Fibroblast of skin of left biceps (primary cell): ENCODE measurements at regions not wholly inside any gene's neighbourhood (a gene's known extent, or its start where the extent isn't known, plus 50 kb on each side); places are given as distances from the start of the nearest gene placed in this dataset.

Experiments
- DNase-seq, 2 experiments: peaks; one replicate each; pipeline ENCODE4 v3.0.0-alpha.2; 2013; ENCODE audit warnings: low read depth in 2 of 2

- no peak for DNase-seq
Observed at GRCh38 chr13:104461049-104461448, 1394.8 kb upstream of the SLC10A2 start.

- no peak for DNase-seq
Observed at GRCh38 chr13:104460554-104460953, 1394.3 kb upstream of the SLC10A2 start.

DNA sequence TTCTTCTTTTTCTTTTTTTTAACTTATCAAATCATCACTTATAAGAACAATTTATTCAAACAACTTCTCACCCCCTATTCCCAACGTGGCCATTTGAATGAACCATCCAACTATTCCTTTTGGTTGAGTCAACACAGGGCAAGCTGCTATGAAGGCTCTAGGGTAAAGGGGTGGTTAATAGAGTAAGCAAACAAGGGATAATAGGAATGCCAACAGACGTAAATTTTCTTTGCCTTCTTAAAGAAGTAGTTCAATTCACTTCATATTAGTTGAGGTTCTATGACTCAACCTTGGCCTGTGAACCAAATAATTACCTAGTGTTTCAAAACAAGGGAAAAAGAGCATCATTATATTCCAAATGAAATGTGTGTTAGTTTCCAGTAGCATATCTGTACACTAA lies 1383.8 kb upstream of the SLC10A2 start:
- no peak for DNase-seq

GRCh38 chr13:104447348-104447747 lies 1381.1 kb upstream of the SLC10A2 start:
- no peak for DNase-seq

DNA sequence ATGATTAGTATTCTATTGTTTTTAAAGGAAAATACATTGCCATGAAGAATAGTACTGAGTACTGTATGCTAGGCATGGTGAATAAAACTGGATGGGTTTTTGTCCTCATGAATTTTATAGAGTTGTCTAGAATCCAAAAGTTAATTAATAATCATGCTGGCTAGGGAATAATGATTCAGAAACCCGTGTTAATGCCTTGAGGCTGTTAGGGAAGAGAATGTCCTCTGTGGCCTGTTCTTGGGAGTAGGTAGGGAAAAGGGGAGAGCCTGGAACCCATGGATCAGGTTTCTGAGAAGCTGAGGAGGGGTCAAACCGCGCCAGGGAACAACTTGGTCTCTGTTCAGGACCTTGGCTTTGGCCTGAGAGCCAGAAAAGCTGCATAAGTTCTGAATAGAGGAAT lies 1376.3 kb upstream of the SLC10A2 start:
- DNase-seq: no peak

- no peak for DNase-seq
Observed at GRCh38 chr13:104436555-104436954, 1370.3 kb upstream of the SLC10A2 start.

GRCh38 chr13:104431895-104432294 lies 1365.7 kb upstream of the SLC10A2 start:
- DNase-seq: no peak

- no peak for DNase-seq
Observed at GRCh38 chr13:104426435-104426834, 1360.2 kb upstream of the SLC10A2 start.

DNA sequence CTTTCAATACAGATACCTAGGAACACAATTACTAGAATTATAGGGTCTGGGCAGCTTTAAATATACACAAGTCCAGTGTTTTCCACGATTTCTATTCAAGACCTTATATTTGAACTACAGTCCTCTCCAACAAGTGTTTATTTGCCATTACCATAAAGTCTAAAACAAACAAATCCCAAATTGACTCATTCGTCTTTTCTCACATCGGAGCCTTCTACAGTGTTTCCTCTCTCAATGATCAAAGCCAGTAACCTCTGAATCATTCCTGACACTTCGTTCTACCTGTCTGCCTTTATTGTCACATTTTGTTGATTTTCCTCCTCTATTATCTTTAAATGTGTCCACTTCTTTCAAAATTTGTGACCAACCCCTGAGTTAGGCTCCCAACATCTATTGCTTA lies 1356.5 kb upstream of the SLC10A2 start:
- DNase-seq: no peak

GRCh38 chr13:104416973-104417372 lies 1350.8 kb upstream of the SLC10A2 start:
- no peak for DNase-seq

- DNase-seq: no peak
Observed at GRCh38 chr13:104414771-104415170, 1348.6 kb upstream of the SLC10A2 start.

DNA sequence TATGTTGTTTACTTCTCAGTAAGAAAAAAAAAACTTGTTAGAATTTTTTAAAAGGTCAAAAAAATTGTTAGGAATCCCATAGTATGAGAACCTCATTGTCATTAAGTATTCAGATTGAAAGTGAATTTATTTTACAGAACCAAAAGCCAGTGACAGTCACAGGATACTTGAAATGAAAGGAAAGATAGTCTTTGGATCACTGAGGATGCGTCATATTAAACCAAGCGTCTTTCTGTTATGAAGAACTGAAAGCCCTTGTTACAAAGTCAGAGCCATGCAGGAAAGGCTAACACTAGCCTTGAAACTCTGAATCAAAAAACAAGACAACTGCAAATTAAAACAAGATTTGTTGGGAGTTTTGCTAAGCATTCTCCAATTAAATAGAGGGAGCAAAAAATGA lies 1348.0 kb upstream of the SLC10A2 start:
- no peak for DNase-seq

DNA sequence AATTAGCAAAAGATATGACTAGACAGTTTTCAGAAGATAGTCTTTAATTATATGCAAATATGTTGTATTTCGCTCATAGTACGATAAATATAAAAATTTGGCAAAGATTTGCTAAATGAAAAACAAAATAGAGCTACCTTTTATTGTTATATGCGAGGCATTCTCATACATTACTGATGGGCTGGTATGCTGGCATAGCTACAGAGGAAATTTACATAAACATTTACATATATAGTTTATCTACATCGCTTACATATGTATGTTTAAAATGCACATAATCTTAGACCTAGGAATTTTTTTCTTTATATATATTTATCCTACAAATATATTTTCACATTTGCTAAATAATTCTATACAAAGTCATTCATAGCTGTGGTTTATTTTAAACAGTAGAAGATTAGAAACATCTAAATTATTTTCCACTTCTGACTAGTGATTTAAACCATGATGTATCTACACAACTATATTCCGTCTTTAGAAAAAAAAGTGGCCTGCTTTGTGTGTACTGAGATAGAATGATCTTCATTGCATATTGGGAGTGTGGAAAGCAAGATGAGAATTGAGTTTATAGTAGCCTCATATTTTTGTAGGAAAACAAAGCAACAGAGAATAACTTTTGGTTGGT lies 1345.0 kb upstream of the SLC10A2 start:
- no peak for DNase-seq

- DNase-seq: no peak
Observed at GRCh38 chr13:104408733-104409132, 1342.5 kb upstream of the SLC10A2 start.

- no peak for DNase-seq
Observed at GRCh38 chr13:104404325-104404724, 1338.1 kb upstream of the SLC10A2 start.

DNA sequence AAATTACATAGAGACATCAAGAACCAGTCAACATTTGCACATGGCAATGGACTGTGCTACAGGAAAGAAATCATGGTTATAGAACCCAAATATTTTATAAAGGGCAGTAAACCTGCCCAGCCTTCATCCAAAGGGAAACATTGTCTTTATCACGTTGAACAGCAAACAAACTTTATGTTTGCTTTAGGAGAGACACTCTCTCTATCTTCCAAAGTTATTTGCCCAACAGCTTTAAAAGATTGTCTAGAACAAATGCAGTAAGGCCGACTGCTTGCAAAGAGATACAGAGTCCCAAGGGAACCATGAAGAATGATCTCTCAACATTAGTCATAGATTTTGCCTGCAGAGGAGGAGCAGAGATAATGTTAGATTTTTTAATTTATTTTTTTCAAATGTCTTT lies 1323.5 kb upstream of the SLC10A2 start:
- DNase-seq: peak; percentile 21 to 35

- no peak for DNase-seq
Observed at GRCh38 chr13:104387510-104387909, 1321.3 kb upstream of the SLC10A2 start.

DNA sequence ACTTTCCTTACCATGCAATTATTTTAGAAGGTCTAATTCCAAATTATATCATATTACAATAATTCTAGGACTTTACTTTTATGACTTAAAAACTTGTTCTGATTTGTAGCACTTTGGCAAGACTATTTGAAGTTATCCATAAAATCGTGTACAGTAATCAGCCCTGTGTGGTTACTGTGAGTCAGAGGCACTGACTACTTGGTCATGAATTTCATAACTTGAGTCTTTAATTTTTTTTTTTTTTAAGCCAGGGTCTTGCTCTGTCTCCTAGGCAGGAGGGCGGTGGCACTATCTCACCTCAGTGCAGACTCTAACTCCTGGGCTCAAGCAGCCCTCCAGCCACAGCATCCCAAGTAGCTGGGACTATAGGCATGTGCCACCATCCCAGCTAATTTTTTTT lies 1319.2 kb upstream of the SLC10A2 start:
- DNase-seq: peak; percentile 57 to 60

DNA sequence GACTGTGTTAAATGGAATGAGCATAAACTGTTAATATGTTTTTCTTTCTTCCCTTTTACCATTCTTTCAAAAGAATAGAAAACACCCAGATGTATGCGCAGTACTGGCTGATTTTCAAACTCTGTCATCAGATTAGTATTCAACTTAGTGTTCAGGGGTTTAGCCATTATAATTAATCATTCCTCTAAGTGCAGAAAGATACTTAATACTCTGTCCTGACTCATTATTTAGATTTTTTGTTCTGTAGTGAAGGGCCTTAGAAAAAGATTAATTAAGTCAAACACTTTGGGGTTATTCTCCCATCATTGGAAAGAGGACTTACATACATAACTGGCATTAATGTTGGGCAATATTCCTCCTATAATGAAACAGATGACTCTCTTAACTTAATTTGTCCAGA lies 1316.7 kb upstream of the SLC10A2 start:
- DNase-seq: peak; percentile 65 to 77

DNA sequence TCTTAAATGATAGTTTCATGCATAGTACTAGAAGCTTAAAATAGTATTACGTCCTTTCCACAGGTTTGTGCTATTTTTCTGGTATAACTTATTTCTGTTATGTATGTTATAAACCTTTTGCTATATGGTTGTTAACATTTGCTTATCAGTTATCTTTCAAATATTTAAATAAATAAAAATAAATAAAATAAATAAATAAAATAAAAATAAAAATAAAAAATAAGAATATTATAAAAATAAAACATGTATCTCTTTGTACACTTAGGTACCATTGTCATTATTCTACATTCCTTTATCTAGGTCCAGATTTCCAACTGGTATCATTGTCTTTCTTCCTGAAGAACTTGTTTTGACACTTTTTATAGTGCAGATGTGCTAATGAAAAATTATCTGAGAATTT lies 1310.4 kb upstream of the SLC10A2 start:
- DNase-seq: no peak

DNA sequence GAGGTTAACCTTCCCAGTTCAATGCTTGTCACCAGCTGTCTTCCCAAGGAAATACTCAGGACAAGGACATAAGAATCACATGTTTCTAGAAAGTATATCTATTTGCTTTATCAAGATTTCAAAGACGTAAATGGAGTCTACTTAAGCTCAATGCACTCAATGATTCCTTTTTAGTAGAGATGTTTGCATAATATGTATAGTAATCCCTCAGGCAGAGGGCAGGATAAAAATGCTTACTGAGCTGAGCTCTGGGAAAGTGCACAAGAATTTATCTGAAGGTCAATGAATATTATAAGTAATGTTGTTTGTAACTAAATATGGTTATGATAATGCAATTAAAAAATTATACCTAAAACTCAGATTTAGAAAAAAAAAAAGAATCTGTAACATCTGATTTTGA lies 1309.4 kb upstream of the SLC10A2 start:
- DNase-seq: no peak

- no peak for DNase-seq
Observed at GRCh38 chr13:104372095-104372655, 1306.0 kb upstream of the SLC10A2 start.

- no peak for DNase-seq
Observed at GRCh38 chr13:104365430-104365829, 1299.2 kb upstream of the SLC10A2 start.
